A673 (cell line): ENCODE measurements at regions not wholly inside any gene's neighbourhood (a gene's known extent, or its start where the extent isn't known, plus 50 kb on each side); places are given as distances from the start of the nearest gene placed in this dataset.

ENCODE experiments used
- BruUV-seq: library from RNA; stranded (reverse); fragments of 400-500 nt; replicated peaks from 2 replicates; lab custom pipeline; 2021; lab: Mats Ljungman, UMichigan
- CTCF ChIA-PET: fragments of 300-600 bp; sonication (Branson Sonifier 250); formaldehyde crosslinking; loops from one replicate; lab custom pipeline; 2022; ENCODE audit warnings: antibody characterized with exemption; lab: Charles Lee
- POLR2A ChIA-PET: fragments of 300-600 bp; sonication (Branson Sonifier 250); formaldehyde crosslinking; loops from one replicate; lab custom pipeline; 2022; ENCODE audit warnings: antibody characterized with exemption; ENCODE audit not compliant: low non-redundant PET; lab: Charles Lee
- DNase-seq: peaks from one replicate; pipeline ENCODE4 v3.0.0-alpha.2; 2015; ENCODE audit warnings: low spot score
- H3K27ac ChIP-seq: fragments of 200-600 bp; sonication (generic); 2 replicates; pipeline ENCODE4 v1.5.1; 2016; ENCODE audit warnings: mixed run types, low read depth, mild to moderate bottlenecking, mixed read lengths, antibody characterized with exemption, low read length; ENCODE audit not compliant: poor library complexity, severe bottlenecking
- H3K27me3 ChIP-seq: fragments of 200-600 bp; sonication (generic); replicated peaks from 2 replicates; pipeline ENCODE4 v1.6.1; 2017; ENCODE audit warnings: mixed run types, low read depth, mild to moderate bottlenecking, mixed read lengths, antibody characterized with exemption, low read length; ENCODE audit not compliant: insufficient read depth, poor library complexity
- H3K36me3 ChIP-seq: fragments of 200-600 bp; sonication (generic); 2 replicates; pipeline ENCODE4 v1.6.1; 2016; ENCODE audit warnings: mixed run types, mild to moderate bottlenecking, mixed read lengths, antibody characterized with exemption, low read length; ENCODE audit not compliant: insufficient read depth, poor library complexity, severe bottlenecking
- H3K4me1 ChIP-seq: fragments of 200-600 bp; sonication (generic); 2 replicates; pipeline ENCODE4 v1.6.1; 2017; ENCODE audit warnings: mixed run types, mild to moderate bottlenecking, mixed read lengths, antibody characterized with exemption, low read length; ENCODE audit not compliant: insufficient read depth, poor library complexity, severe bottlenecking
- H3K4me3 ChIP-seq: fragments of 200-600 bp; sonication (generic); 2 replicates; pipeline ENCODE4 v1.5.1; 2016; ENCODE audit warnings: low read depth, mixed run types, mild to moderate bottlenecking, mixed read lengths, low read length; ENCODE audit not compliant: poor library complexity, severe bottlenecking
- H3K9me3 ChIP-seq: fragments of 200-600 bp; sonication (generic); 2 replicates; pipeline ENCODE4 v1.6.1; 2016; ENCODE audit warnings: mixed run types, low read depth, mild to moderate bottlenecking, mixed read lengths, antibody characterized with exemption, low read length; ENCODE audit not compliant: poor library complexity, severe bottlenecking
- EZH2 ChIP-seq: fragments of 200-600 bp; sonication (generic); IDR thresholded peaks from 2 replicates; pipeline ENCODE4 v1.6.1; 2017; ENCODE audit warnings: borderline replicate concordance, low read depth, mild to moderate bottlenecking, mixed read lengths, antibody characterized with exemption, low read length; ENCODE audit not compliant: poor library complexity, severe bottlenecking
- intact Hi-C: fragments of 100-400 bp; cut with micrococcal nuclease; formaldehyde crosslinking; loops from one replicate; pipeline ENCODE4 v1.10.0; 2022; ENCODE audit not compliant: unreplicated experiment
- TF ChIP-seq, protein P1 (sequence below): fragments of 300-800, 200-600 bp; sonication (generic); conservative IDR thresholded peaks from 2 replicates; pipeline ENCODE4 v1.5.1; 2017; ENCODE audit warnings: low read depth, mild to moderate bottlenecking, antibody characterized with exemption, low read length, moderate library complexity, mixed read lengths

DNA sequence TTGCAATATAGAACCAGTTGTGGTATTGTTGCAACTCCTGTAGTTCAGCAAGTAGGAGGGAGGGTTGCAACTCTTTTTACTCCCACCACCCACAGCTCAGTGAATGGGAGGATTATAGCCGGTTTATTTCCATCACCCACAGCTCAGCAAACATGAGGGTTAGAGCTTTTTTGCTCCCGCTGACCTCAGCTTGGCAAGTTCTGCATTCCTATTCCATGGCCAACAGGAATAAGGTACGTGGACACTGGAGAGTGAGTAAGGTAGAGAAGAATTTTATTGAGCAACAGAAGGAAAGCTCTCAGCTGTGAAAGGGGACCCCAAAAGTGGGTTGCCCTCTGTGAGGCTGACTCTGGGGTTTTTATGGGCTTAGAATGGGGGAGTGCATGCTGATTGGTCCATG is 167.1 kb upstream of the SMIM30 start:
- H3K9me3 ChIP-seq, result no peaks in the 10 kb centered on the region
- H3K36me3 ChIP-seq, result no peaks in the 10 kb centered on the region
- BruUV-seq, result no TSS peak
- ChIA-PET CTCF (no interaction called here), POLR2A (no interaction called here)
- TF ChIP-seq EZH2, result no peak
- TF ChIP-seq, protein P1, sequence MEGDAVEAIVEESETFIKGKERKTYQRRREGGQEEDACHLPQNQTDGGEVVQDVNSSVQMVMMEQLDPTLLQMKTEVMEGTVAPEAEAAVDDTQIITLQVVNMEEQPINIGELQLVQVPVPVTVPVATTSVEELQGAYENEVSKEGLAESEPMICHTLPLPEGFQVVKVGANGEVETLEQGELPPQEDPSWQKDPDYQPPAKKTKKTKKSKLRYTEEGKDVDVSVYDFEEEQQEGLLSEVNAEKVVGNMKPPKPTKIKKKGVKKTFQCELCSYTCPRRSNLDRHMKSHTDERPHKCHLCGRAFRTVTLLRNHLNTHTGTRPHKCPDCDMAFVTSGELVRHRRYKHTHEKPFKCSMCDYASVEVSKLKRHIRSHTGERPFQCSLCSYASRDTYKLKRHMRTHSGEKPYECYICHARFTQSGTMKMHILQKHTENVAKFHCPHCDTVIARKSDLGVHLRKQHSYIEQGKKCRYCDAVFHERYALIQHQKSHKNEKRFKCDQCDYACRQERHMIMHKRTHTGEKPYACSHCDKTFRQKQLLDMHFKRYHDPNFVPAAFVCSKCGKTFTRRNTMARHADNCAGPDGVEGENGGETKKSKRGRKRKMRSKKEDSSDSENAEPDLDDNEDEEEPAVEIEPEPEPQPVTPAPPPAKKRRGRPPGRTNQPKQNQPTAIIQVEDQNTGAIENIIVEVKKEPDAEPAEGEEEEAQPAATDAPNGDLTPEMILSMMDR, result no peak
- H3K4me1 ChIP-seq, result no peaks in the 10 kb centered on the region
- no peak for DNase-seq
- H3K4me3 ChIP-seq, result no peak overlapping the region
- H3K27me3 ChIP-seq, result no peaks in the 10 kb centered on the region
- no peak overlapping the region for H3K27ac ChIP-seq
- intact Hi-C loops, result loop anchor here (10.0 kb wide), 1 partner anchor 271 kb away; no protein-coding TSS in a partner anchor

DNA sequence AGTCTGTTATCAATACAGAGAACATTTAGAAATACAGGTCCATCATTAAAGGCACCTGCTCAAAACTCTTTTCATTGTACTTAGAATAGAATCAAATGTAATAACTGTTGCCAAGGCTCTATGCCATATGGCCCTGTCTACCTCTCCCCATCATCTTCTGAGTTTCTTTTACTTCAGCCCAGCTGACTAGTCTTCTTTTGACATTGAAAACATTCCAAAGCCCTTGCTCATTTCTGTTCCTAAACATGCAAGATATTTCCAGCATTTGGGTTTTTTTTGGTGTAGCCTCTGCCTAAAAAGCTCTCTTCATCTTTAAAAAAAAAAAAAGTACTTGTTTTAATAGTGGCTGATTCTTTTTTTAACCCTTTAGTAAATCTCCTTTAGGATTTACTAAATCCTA is 165.5 kb upstream of the SMIM30 start:
- POLR2A ChIA-PET, result no interaction called here
- CTCF ChIA-PET, result no interaction called here
- intact Hi-C loops, result loop anchor here (10.0 kb wide), 1 partner anchor 269 kb away; no protein-coding TSS in a partner anchor

DNA sequence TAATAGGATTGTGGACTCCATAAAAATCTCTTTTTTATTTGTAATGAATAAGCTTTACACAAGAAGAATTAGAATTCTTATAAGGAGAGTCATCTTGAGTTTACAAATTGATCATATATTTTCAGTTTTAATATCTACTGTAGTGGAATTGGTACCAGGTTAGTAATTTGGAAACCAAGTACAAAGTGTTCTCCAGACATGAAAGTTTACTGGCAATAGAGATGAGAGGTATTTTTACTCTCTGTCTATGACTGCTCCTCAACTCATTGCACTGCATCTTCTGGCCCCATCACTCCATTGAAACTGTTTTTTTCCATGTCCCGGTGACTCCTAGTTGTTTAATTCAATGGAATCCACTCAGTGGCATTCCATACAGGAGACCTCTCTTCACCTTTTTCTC is 164.5 kb upstream of the SMIM30 start:
- H3K4me1 ChIP-seq, result no peaks in the 10 kb centered on the region
- H3K9me3 ChIP-seq, result no peaks in the 10 kb centered on the region
- no peak overlapping the region for H3K27ac ChIP-seq
- intact Hi-C loops, result loop anchor here (10.0 kb wide), 1 partner anchor 268 kb away; no protein-coding TSS in a partner anchor
- no peak overlapping the region for H3K4me3 ChIP-seq
- no TSS peak for BruUV-seq
- DNase-seq, result no peak
- POLR2A ChIA-PET, result no interaction called here
- CTCF ChIA-PET, result no interaction called here
- no peaks in the 10 kb centered on the region for H3K27me3 ChIP-seq
- no peaks in the 10 kb centered on the region for H3K36me3 ChIP-seq
- TF ChIP-seq EZH2, result no peak
- TF ChIP-seq, protein P1, result no peak

More for the DNA sequence above, 165.5 kb upstream of the SMIM30 start:
- Histone ChIP-seq H3K36me3 (no peaks in the 10 kb centered on the region), H3K27me3 (no peaks in the 10 kb centered on the region), H3K4me1 (no peaks in the 10 kb centered on the region), H3K9me3 (no peaks in the 10 kb centered on the region), H3K27ac (no peak overlapping the region), H3K4me3 (no peak overlapping the region)
- TF ChIP-seq, protein P1, result no peak
- no peak for TF ChIP-seq EZH2
- no TSS peak for BruUV-seq
- DNase-seq, result no peak
